Lower lobe of right lung (tissue), 2 donors: ENCODE measurements at regions not wholly inside any gene's neighbourhood (a gene's known extent, or its start where the extent isn't known, plus 50 kb on each side); places are given as distances from the start of the nearest gene placed in this dataset.
A peak's percentile ranks its signal among the peaks of the same experiment; 100 is the strongest.

ENCODE experiments used
- ATAC-seq, 2 donors: fragments of 200-7000 bp; cut with Tn5 transposase; one replicate each; pipeline ENCODE4 v1.9.1; 2020 to 2022; ENCODE audit warnings: mild to moderate bottlenecking in 2 of 2, moderate library complexity in 2 of 2
- DNase-seq: peaks from one replicate; pipeline ENCODE4 v3.0.0-alpha.2; 2020
- H3K27ac ChIP-seq: fragments of 200-600 bp; one replicate; pipeline ENCODE4 v1.8.0; 2022
- H3K27me3 ChIP-seq: fragments of 200-600 bp; one replicate; pipeline ENCODE4 v1.8.0; 2022; ENCODE audit warnings: low read depth
- H3K36me3 ChIP-seq: fragments of 200-600 bp; one replicate; pipeline ENCODE4 v1.8.0; 2022; ENCODE audit warnings: mild to moderate bottlenecking
- H3K4me1 ChIP-seq: fragments of 200-600 bp; one replicate; pipeline ENCODE4 v1.8.0; 2022
- H3K4me3 ChIP-seq: fragments of 200-600 bp; one replicate; pipeline ENCODE4 v1.8.0; 2022; ENCODE audit warnings: mild to moderate bottlenecking
- H3K9me3 ChIP-seq: fragments of 200-600 bp; one replicate; pipeline ENCODE4 v1.8.0; 2022
- CTCF ChIP-seq: fragments of 200-600 bp; IDR thresholded peaks from one replicate; pipeline ENCODE4 v1.8.0; 2022; ENCODE audit warnings: antibody characterized with exemption, mild to moderate bottlenecking
- intact Hi-C: fragments of 100-400 bp; cut with DNase I; formaldehyde crosslinking; loops from one replicate; pipeline ENCODE4 v1.11.0; 2022
- donor health status: DM: no; HTN: yes; CAD: no; lungs with severe emphysema.

- no peaks in the 10 kb centered on the region for H3K27me3 ChIP-seq
- H3K9me3 ChIP-seq, result peaks cover 5% of the 10 kb centered on the region
- no peak overlapping the region for H3K27ac ChIP-seq
- intact Hi-C loops, result no loop called here
- no peak for TF ChIP-seq CTCF
- ATAC-seq (no peak), DNase-seq (no peak)
- H3K36me3 ChIP-seq, result no peaks in the 10 kb centered on the region
- H3K4me1 ChIP-seq, result no peaks in the 10 kb centered on the region
- no peak overlapping the region for H3K4me3 ChIP-seq
Observed at GRCh38 chr6:86563197-86563596, 374.1 kb upstream of the HTR1E start.

GRCh38 chr6:86558318-86558717, 379.0 kb upstream of the HTR1E start:
- no peak for DNase-seq
- intact Hi-C loops, result no loop called here
- no peak for TF ChIP-seq CTCF
- Histone ChIP-seq H3K4me1 (no peaks in the 10 kb centered on the region), H3K4me3 (no peak overlapping the region), H3K9me3 (no peaks in the 10 kb centered on the region), H3K36me3 (no peaks in the 10 kb centered on the region), H3K27me3 (no peaks in the 10 kb centered on the region), H3K27ac (no peak overlapping the region)
- no peak for ATAC-seq

GRCh38 chr6:86537292-86537861, 400.0 kb upstream of the HTR1E start:
- no peaks in the 10 kb centered on the region for H3K36me3 ChIP-seq
- H3K4me1 ChIP-seq, result no peaks in the 10 kb centered on the region
- H3K4me3 ChIP-seq, result no peak overlapping the region
- DNase-seq, result no peak
- no peak overlapping the region for H3K27ac ChIP-seq
- no peak for ATAC-seq
- intact Hi-C loops, result no loop called here
- H3K27me3 ChIP-seq, result no peaks in the 10 kb centered on the region
- TF ChIP-seq CTCF, result no peak
- no peaks in the 10 kb centered on the region for H3K9me3 ChIP-seq

GRCh38 chr6:86536121-86536520, 401.2 kb upstream of the HTR1E start:
- H3K4me1 ChIP-seq, result no peaks in the 10 kb centered on the region
- no peak overlapping the region for H3K27ac ChIP-seq
- ATAC-seq, result no peak
- H3K36me3 ChIP-seq, result no peaks in the 10 kb centered on the region
- H3K9me3 ChIP-seq, result no peaks in the 10 kb centered on the region
- intact Hi-C loops, result no loop called here
- DNase-seq, result no peak
- no peaks in the 10 kb centered on the region for H3K27me3 ChIP-seq
- no peak for TF ChIP-seq CTCF
- no peak overlapping the region for H3K4me3 ChIP-seq

- Histone ChIP-seq H3K4me1 (no peaks in the 10 kb centered on the region), H3K27me3 (no peaks in the 10 kb centered on the region), H3K9me3 (no peaks in the 10 kb centered on the region), H3K27ac (no peak overlapping the region), H3K36me3 (no peaks in the 10 kb centered on the region), H3K4me3 (no peak overlapping the region)
- no peak for TF ChIP-seq CTCF
- DNase-seq (no peak), ATAC-seq (peak in 1 of 2 donors; percentile 15)
- intact Hi-C loops, result no loop called here
Observed at GRCh38 chr6:86535100-86535499, 402.2 kb upstream of the HTR1E start.

- no peak for TF ChIP-seq CTCF
- intact Hi-C loops, result no loop called here
- no peaks in the 10 kb centered on the region for H3K27me3 ChIP-seq
- H3K4me1 ChIP-seq, result no peaks in the 10 kb centered on the region
- H3K36me3 ChIP-seq, result no peaks in the 10 kb centered on the region
- no peak overlapping the region for H3K27ac ChIP-seq
- no peak overlapping the region for H3K4me3 ChIP-seq
- DNase-seq, result no peak
- peaks cover 3% of the 10 kb centered on the region for H3K9me3 ChIP-seq
- no peak for ATAC-seq
Observed at GRCh38 chr6:86529635-86530034, 407.7 kb upstream of the HTR1E start.
